ENCODE measurements at regions not wholly inside any gene's neighbourhood (a gene's known extent, or its start where the extent isn't known, plus 50 kb on each side); places are given as distances from the start of the nearest gene placed in this dataset.

- TF ChIP-seq HDGF (IDR thresholded peaks at IDR 0.05; ENCODE audit: borderline replicate concordance), result no peak
- TF ChIP-seq LEF1 (IDR thresholded peaks at IDR 0.05; ENCODE audit: borderline replicate concordance), result no peak
- TF ChIP-seq FOXM1 (IDR thresholded peaks at IDR 0.05; ENCODE audit: borderline replicate concordance), result no peak
- TF ChIP-seq FOXK2 (IDR thresholded peaks at IDR 0.05), result no peak
- TF ChIP-seq SP1 (IDR thresholded peaks at IDR 0.05), result no peak
- no peak for TF ChIP-seq NFRKB (IDR thresholded peaks at IDR 0.05)
- no peak for TF ChIP-seq L3MBTL2 (conservative IDR thresholded peaks at IDR 0.05)
- TF ChIP-seq, protein P1, sequence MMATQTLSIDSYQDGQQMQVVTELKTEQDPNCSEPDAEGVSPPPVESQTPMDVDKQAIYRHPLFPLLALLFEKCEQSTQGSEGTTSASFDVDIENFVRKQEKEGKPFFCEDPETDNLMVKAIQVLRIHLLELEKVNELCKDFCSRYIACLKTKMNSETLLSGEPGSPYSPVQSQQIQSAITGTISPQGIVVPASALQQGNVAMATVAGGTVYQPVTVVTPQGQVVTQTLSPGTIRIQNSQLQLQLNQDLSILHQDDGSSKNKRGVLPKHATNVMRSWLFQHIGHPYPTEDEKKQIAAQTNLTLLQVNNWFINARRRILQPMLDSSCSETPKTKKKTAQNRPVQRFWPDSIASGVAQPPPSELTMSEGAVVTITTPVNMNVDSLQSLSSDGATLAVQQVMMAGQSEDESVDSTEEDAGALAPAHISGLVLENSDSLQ (IDR thresholded peaks at IDR 0.05), result no peak
- no peak for TF ChIP-seq CTBP1 (IDR thresholded peaks at IDR 0.05; ENCODE audit: borderline replicate concordance)
- no peak for TF ChIP-seq ARNT (IDR thresholded peaks at IDR 0.05)
- TF ChIP-seq FOXA1 (IDR thresholded peaks at IDR 0.05), result no peak
- ChIA-PET POLR2A (no interaction called here), CTCF (no interaction called here)
- no peak for DNase-seq (ENCODE audit: extremely low spot score)
These were observed 67.4 kb upstream of the EPB41L3 start for GRCh38 chr18:5611221-5611620.

DNA sequence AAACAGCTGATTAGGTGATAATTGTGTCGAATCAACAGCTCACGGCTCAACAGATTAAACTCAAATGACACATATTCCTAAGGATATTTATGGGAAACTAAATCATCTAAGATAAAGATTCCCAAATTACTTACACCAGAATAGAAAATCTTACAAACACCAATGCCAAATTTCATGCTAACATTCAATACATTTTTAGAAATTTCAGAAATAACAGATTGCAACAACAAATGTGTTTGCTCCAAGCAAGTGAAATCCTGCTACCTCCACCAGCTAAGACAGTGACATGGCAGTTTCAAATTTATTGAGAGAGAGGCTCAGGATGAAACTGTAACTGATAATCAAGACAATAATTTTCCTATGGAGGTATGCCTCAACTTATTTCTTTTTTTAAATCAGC lies 65.0 kb upstream of the EPB41L3 start:
- ChIA-PET CTCF (no interaction called here), POLR2A (no interaction called here)
- no peak for DNase-seq (ENCODE audit: extremely low spot score)
- TF ChIP-seq ARNT (IDR thresholded peaks at IDR 0.05) (no peak), HDGF (IDR thresholded peaks at IDR 0.05; ENCODE audit: borderline replicate concordance) (no peak), LEF1 (IDR thresholded peaks at IDR 0.05; ENCODE audit: borderline replicate concordance) (no peak), FOXK2 (IDR thresholded peaks at IDR 0.05) (no peak), NFRKB (IDR thresholded peaks at IDR 0.05) (no peak), ELF4 (IDR thresholded peaks at IDR 0.05) (no peak), TARDBP (IDR thresholded peaks at IDR 0.05) (no peak), L3MBTL2 (conservative IDR thresholded peaks at IDR 0.05) (no peak), SUZ12 (IDR thresholded peaks at IDR 0.05) (no peak), ZNF384 (IDR thresholded peaks at IDR 0.05) (no peak), FOXM1 (IDR thresholded peaks at IDR 0.05; ENCODE audit: borderline replicate concordance) (no peak), SP1 (IDR thresholded peaks at IDR 0.05) (no peak), FOXA1 (IDR thresholded peaks at IDR 0.05) (no peak), BHLHE40 (IDR thresholded peaks at IDR 0.05; ENCODE audit: borderline replicate concordance) (no peak), CTBP1 (IDR thresholded peaks at IDR 0.05; ENCODE audit: borderline replicate concordance) (no peak)
- TF ChIP-seq, protein P1 (IDR thresholded peaks at IDR 0.05), result no peak

GRCh38 chr18:5606951-5607350 lies 63.2 kb upstream of the EPB41L3 start:
- CTCF ChIA-PET, result no interaction called here
- POLR2A ChIA-PET, result no interaction called here
- no peak for DNase-seq (ENCODE audit: extremely low spot score)
- TF ChIP-seq LEF1 (IDR thresholded peaks at IDR 0.05; ENCODE audit: borderline replicate concordance) (no peak), FOXM1 (IDR thresholded peaks at IDR 0.05; ENCODE audit: borderline replicate concordance) (no peak), SP1 (IDR thresholded peaks at IDR 0.05) (no peak), L3MBTL2 (conservative IDR thresholded peaks at IDR 0.05) (no peak), SUZ12 (IDR thresholded peaks at IDR 0.05) (no peak), HDGF (IDR thresholded peaks at IDR 0.05; ENCODE audit: borderline replicate concordance) (no peak), BHLHE40 (IDR thresholded peaks at IDR 0.05; ENCODE audit: borderline replicate concordance) (no peak), TARDBP (IDR thresholded peaks at IDR 0.05) (no peak), ELF4 (IDR thresholded peaks at IDR 0.05) (no peak), NFRKB (IDR thresholded peaks at IDR 0.05) (no peak), FOXK2 (IDR thresholded peaks at IDR 0.05) (no peak), CTBP1 (IDR thresholded peaks at IDR 0.05; ENCODE audit: borderline replicate concordance) (no peak), ZNF384 (IDR thresholded peaks at IDR 0.05) (no peak), FOXA1 (IDR thresholded peaks at IDR 0.05) (no peak)
- TF ChIP-seq, protein P1 (IDR thresholded peaks at IDR 0.05), result no peak

DNA sequence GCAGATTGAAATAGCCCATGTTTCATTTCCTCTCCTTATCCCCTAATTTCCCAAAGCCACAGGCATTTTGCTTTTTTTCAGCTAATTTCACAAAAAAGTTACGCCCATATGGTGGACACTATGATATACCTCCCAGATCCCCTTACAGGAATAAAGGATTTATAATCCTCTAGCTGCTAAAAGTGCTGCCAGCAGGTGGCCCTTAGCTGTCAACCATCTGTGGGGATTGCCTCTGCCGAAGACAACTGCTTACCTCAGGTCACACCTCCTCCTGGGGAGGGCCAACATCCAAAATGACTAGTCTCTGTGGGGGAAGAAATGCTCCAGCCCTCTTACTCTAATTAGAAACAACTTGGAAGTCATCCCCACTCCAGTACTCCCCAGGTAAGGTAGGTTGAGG lies 61.0 kb upstream of the EPB41L3 start:
- no peak for DNase-seq (ENCODE audit: extremely low spot score)
- no peak for TF ChIP-seq ARNT (IDR thresholded peaks at IDR 0.05)
- no peak for TF ChIP-seq SUZ12 (IDR thresholded peaks at IDR 0.05)
- ChIA-PET CTCF (no interaction called here), POLR2A (no interaction called here)

DNA sequence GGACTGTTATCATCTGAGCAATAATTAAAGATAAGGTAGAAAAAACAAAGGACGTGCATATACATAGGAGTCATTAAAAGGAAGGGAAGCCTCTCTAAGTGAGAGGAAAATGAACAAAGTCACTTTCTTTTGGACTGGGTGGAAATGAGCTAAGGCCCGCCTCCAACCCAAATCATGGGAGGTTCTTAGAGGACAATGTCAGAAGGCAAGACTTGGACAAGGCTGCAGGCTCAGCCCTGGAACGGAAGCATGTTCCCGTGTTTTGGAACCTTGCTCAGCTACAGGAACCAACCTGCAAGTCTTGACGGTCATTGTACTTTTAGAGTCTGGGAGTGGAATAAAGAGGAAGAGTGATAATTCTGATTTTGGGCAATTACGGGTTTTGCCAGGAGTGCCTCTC lies 59.4 kb upstream of the EPB41L3 start:
- ChIA-PET CTCF (interaction anchor here (0.7 kb wide), 2 partner anchors 103 to 572 kb away, joined by 3 to 5 read pairs; no protein-coding TSS in a partner anchor), POLR2A (no interaction called here)
- TF ChIP-seq FOXA1 (IDR thresholded peaks at IDR 0.05), result no peak
- TF ChIP-seq CTBP1 (IDR thresholded peaks at IDR 0.05; ENCODE audit: borderline replicate concordance), result no peak
- no peak for TF ChIP-seq SP1 (IDR thresholded peaks at IDR 0.05)
- TF ChIP-seq HDGF (IDR thresholded peaks at IDR 0.05; ENCODE audit: borderline replicate concordance), result no peak
- no peak for TF ChIP-seq ZNF384 (IDR thresholded peaks at IDR 0.05)
- no peak for TF ChIP-seq TARDBP (IDR thresholded peaks at IDR 0.05)
- no peak for TF ChIP-seq NFRKB (IDR thresholded peaks at IDR 0.05)
- TF ChIP-seq SUZ12 (IDR thresholded peaks at IDR 0.05), result no peak
- TF ChIP-seq FOXK2 (IDR thresholded peaks at IDR 0.05), result no peak
- no peak for TF ChIP-seq FOXM1 (IDR thresholded peaks at IDR 0.05; ENCODE audit: borderline replicate concordance)
- no peak for TF ChIP-seq L3MBTL2 (conservative IDR thresholded peaks at IDR 0.05)
- TF ChIP-seq BHLHE40 (IDR thresholded peaks at IDR 0.05; ENCODE audit: borderline replicate concordance), result no peak
- no peak for TF ChIP-seq ELF4 (IDR thresholded peaks at IDR 0.05)
- TF ChIP-seq ARNT (IDR thresholded peaks at IDR 0.05), result no peak
- TF ChIP-seq, protein P1 (IDR thresholded peaks at IDR 0.05), result no peak
- TF ChIP-seq LEF1 (IDR thresholded peaks at IDR 0.05; ENCODE audit: borderline replicate concordance), result no peak
- no peak for DNase-seq (ENCODE audit: extremely low spot score)

DNA sequence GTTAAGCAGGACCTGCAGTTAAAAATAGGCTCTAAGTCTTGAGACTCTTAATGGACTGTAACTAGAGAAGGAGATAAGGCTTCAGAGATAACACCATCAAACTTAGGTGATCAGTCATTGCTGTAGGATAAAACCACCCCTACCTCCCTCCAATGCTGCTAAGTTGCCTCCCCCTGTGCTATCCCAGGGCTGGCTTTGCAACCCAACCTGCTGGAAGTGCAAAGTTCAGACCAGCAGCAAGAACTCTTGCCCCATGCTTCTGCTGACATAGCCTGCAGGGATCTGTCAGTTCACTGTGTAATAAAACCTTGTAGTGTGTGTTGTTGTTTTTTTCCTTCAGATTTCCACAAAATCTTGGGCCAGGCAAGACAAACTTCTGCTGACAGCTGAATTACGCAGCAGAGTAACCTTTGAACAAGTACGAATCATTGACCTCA lies 57.4 kb upstream of the EPB41L3 start:
- no peak for TF ChIP-seq FOXM1 (IDR thresholded peaks at IDR 0.05; ENCODE audit: borderline replicate concordance)
- TF ChIP-seq, protein P1 (IDR thresholded peaks at IDR 0.05), result peak; percentile 33; the same call in 1 of the 2 replicates
- DNase-seq (ENCODE audit: extremely low spot score), result peak; percentile 35
- ChIA-PET CTCF (interaction anchor here (0.7 to 0.9 kb wide), 3 partner anchors 19 to 575 kb away, joined by 3 to 4 read pairs (median 4); no protein-coding TSS in a partner anchor), POLR2A (no interaction called here)

Measured in HEK293T (cell line).